ENCODE measurements at regions not wholly inside any gene's neighbourhood (a gene's known extent, or its start where the extent isn't known, plus 50 kb on each side); places are given as distances from the start of the nearest gene placed in this dataset.

DNA sequence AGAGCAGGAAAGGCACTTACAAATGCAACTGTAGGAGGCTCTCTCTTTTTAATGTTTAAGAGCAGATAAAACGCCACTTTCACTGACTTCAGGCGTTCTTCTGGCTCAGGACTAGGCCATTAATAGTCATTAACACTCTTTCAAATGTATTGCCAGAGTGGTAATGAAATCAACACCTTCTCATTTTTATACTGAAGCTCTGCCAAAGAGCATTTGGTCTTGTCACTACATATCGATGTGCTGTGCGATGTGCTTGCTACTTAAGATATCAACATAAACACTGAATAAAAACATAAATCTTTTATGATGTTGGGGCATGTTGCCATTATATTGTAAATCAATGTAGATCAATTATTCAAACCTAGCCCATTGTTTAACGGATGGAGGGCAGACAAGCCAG lies 634.7 kb downstream of the ARL4A start:
- ChIA-PET CTCF (no interaction called here), POLR2A (ENCODE audit: low non-redundant PET) (no interaction called here)
- DNase-seq (ENCODE audit: low spot score) = no peak
- H3K4me1 ChIP-seq (ENCODE audit: insufficient read depth, low read length, poor library complexity, severe bottlenecking) = no peaks in the 10 kb centered on the region
- H3K27ac ChIP-seq (ENCODE audit: low read depth, low read length, poor library complexity, severe bottlenecking) = no peak overlapping the region
- no peak for TF ChIP-seq EZH2 (IDR thresholded peaks at IDR 0.05; ENCODE audit: borderline replicate concordance, low read depth, low read length, poor library complexity, severe bottlenecking)
- TF ChIP-seq, protein P1, sequence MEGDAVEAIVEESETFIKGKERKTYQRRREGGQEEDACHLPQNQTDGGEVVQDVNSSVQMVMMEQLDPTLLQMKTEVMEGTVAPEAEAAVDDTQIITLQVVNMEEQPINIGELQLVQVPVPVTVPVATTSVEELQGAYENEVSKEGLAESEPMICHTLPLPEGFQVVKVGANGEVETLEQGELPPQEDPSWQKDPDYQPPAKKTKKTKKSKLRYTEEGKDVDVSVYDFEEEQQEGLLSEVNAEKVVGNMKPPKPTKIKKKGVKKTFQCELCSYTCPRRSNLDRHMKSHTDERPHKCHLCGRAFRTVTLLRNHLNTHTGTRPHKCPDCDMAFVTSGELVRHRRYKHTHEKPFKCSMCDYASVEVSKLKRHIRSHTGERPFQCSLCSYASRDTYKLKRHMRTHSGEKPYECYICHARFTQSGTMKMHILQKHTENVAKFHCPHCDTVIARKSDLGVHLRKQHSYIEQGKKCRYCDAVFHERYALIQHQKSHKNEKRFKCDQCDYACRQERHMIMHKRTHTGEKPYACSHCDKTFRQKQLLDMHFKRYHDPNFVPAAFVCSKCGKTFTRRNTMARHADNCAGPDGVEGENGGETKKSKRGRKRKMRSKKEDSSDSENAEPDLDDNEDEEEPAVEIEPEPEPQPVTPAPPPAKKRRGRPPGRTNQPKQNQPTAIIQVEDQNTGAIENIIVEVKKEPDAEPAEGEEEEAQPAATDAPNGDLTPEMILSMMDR (conservative IDR thresholded peaks at IDR 0.05; ENCODE audit: low read depth, low read length) = no peak
- no peaks in the 10 kb centered on the region for H3K9me3 ChIP-seq (ENCODE audit: low read depth, low read length, poor library complexity, severe bottlenecking)
- no peaks in the 10 kb centered on the region for H3K36me3 ChIP-seq (ENCODE audit: insufficient read depth, low read length, poor library complexity, severe bottlenecking)
- BruUV-seq (replicated peaks) = no TSS peak
- no peaks in the 10 kb centered on the region for H3K27me3 ChIP-seq (replicated peaks; ENCODE audit: insufficient read depth, low read depth, low read length, poor library complexity)
- no peak overlapping the region for H3K4me3 ChIP-seq (ENCODE audit: low read depth, low read length, poor library complexity, severe bottlenecking)
- intact Hi-C loops (cut with micrococcal nuclease; ENCODE audit: unreplicated experiment) = no loop called here

DNA sequence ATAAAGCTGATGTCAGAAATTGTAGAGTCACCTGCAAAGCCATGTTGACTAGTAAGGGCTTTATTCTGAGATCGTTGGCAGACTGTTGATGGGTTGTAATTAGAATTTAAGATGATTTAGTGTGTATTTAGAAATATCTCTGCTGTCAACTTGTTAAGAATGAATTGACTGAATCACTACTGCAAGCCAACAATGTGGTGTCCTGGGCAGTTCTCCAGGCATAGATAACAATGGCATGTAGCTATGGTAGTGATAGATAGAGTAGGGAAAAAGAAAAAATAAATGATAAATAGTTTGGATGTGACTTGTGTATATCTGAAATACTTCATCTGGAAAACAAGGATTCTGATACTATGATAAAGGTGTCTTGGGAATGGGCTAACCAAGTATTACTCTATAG lies 640.2 kb downstream of the ARL4A start:
- POLR2A ChIA-PET (ENCODE audit: low non-redundant PET) = no interaction called here
- BruUV-seq (replicated peaks) = no TSS peak

DNA sequence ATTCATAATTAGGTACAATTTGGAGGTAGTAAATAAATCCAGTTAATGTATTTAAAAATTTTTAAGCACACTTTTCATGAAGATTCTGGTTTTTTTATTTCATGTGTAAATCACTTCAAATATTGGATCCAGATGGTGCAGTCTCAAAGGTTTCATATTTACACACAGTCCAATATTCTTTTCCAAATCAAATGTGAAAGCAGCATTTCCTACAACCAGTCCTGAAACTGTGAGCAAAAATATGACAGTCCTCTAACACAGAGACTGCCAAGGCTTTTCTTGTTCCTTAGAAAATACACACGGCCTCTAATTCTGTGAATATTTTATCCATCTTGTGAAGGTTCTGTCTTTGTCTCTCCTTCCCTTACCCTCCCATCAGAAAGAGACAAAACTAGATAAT lies 645.9 kb downstream of the ARL4A start:
- TF ChIP-seq, protein P1 (conservative IDR thresholded peaks at IDR 0.05; ENCODE audit: low read depth, low read length) = no peak
- no peak for TF ChIP-seq EZH2 (IDR thresholded peaks at IDR 0.05; ENCODE audit: borderline replicate concordance, low read depth, low read length, poor library complexity, severe bottlenecking)
- ChIA-PET POLR2A (ENCODE audit: low non-redundant PET) (no interaction called here), CTCF (no interaction called here)
- Histone ChIP-seq H3K4me1 (ENCODE audit: insufficient read depth, low read length, poor library complexity, severe bottlenecking) (no peaks in the 10 kb centered on the region), H3K9me3 (ENCODE audit: low read depth, low read length, poor library complexity, severe bottlenecking) (no peaks in the 10 kb centered on the region), H3K27ac (ENCODE audit: low read depth, low read length, poor library complexity, severe bottlenecking) (no peak overlapping the region), H3K36me3 (ENCODE audit: insufficient read depth, low read length, poor library complexity, severe bottlenecking) (no peaks in the 10 kb centered on the region), H3K4me3 (ENCODE audit: low read depth, low read length, poor library complexity, severe bottlenecking) (no peak overlapping the region), H3K27me3 (replicated peaks; ENCODE audit: insufficient read depth, low read depth, low read length, poor library complexity) (peaks cover 7% of the 10 kb centered on the region)
- BruUV-seq (replicated peaks) = no TSS peak
- DNase-seq (ENCODE audit: low spot score) = no peak
- intact Hi-C loops (cut with micrococcal nuclease; ENCODE audit: unreplicated experiment) = no loop called here

More for the DNA sequence above, 640.2 kb downstream of the ARL4A start:
- no peak for TF ChIP-seq EZH2 (IDR thresholded peaks at IDR 0.05; ENCODE audit: borderline replicate concordance, low read depth, low read length, poor library complexity, severe bottlenecking)
- TF ChIP-seq, protein P1 (conservative IDR thresholded peaks at IDR 0.05; ENCODE audit: low read depth, low read length) = no peak
- Histone ChIP-seq H3K36me3 (ENCODE audit: insufficient read depth, low read length, poor library complexity, severe bottlenecking) (no peaks in the 10 kb centered on the region), H3K4me1 (ENCODE audit: insufficient read depth, low read length, poor library complexity, severe bottlenecking) (no peaks in the 10 kb centered on the region), H3K27me3 (replicated peaks; ENCODE audit: insufficient read depth, low read depth, low read length, poor library complexity) (no peaks in the 10 kb centered on the region), H3K9me3 (ENCODE audit: low read depth, low read length, poor library complexity, severe bottlenecking) (no peaks in the 10 kb centered on the region), H3K27ac (ENCODE audit: low read depth, low read length, poor library complexity, severe bottlenecking) (no peak overlapping the region), H3K4me3 (ENCODE audit: low read depth, low read length, poor library complexity, severe bottlenecking) (no peak overlapping the region)
- DNase-seq (ENCODE audit: low spot score) = no peak
- intact Hi-C loops (cut with micrococcal nuclease; ENCODE audit: unreplicated experiment) = no loop called here
- CTCF ChIA-PET = no interaction called here
